Activated naive CD8-positive, alpha-beta T cell treated with anti-CD3 and anti-CD28 coated beads, Interleukin-2, amount 50 U/mL, for 24 hours (primary cell): ENCODE measurements at regions not wholly inside any gene's neighbourhood (a gene's known extent, or its start where the extent isn't known, plus 50 kb on each side); places are given as distances from the start of the nearest gene placed in this dataset.

Experiments
- ATAC-seq: fragments of 150-1000 bp; cut with Tn5 transposase; one replicate; pipeline ENCODE4 v1.10.0; 2021
- DNase-seq: peaks from one replicate; pipeline ENCODE4 v3.0.0; 2021
- H3K27ac Mint-ChIP-seq: one replicate; pipeline ENCODE4 v1.8.0; 2021; ENCODE audit warnings: mild to moderate bottlenecking, mixed read lengths
- H3K27me3 Mint-ChIP-seq: one replicate; pipeline ENCODE4 v1.8.0; 2021; ENCODE audit warnings: mixed read lengths
- H3K36me3 Mint-ChIP-seq: one replicate; pipeline ENCODE4 v1.8.0; 2021; ENCODE audit warnings: low read depth, mixed read lengths
- H3K4me1 Mint-ChIP-seq: one replicate; pipeline ENCODE4 v1.8.0; 2021; ENCODE audit warnings: mixed read lengths
- H3K4me3 Mint-ChIP-seq: one replicate; pipeline ENCODE4 v1.8.0; 2021; ENCODE audit warnings: mild to moderate bottlenecking, moderate library complexity, mixed read lengths
- H3K9me3 Mint-ChIP-seq: one replicate; pipeline ENCODE4 v1.8.0; 2021; ENCODE audit warnings: mixed read lengths

- Mint-ChIP-seq H3K4me1 (no peaks in the 10 kb centered on the region), H3K4me3 (no peak overlapping the region), H3K27me3 (no peaks in the 10 kb centered on the region), H3K36me3 (no peaks in the 10 kb centered on the region), H3K27ac (no peak overlapping the region), H3K9me3 (peaks cover 5% of the 10 kb centered on the region)
- DNase-seq (no peak), ATAC-seq (no peak)
Observed at GRCh38 chr3:168585544-168585943, 489.8 kb upstream of the GOLIM4 start.

GRCh38 chr3:168583977-168584376 lies 488.3 kb upstream of the GOLIM4 start:
- Mint-ChIP-seq H3K27me3 (no peaks in the 10 kb centered on the region), H3K9me3 (peaks cover under 1% of the 10 kb centered on the region), H3K27ac (no peak overlapping the region), H3K4me1 (no peaks in the 10 kb centered on the region), H3K4me3 (no peak overlapping the region), H3K36me3 (no peaks in the 10 kb centered on the region)
- ATAC-seq: no peak
- no peak for DNase-seq

- Mint-ChIP-seq H3K4me3 (no peak overlapping the region), H3K36me3 (no peaks in the 10 kb centered on the region), H3K27ac (no peak overlapping the region), H3K4me1 (no peaks in the 10 kb centered on the region), H3K27me3 (no peaks in the 10 kb centered on the region), H3K9me3 (no peaks in the 10 kb centered on the region)
- no peak for DNase-seq
- ATAC-seq: no peak
Observed at GRCh38 chr3:168582503-168582902, 486.8 kb upstream of the GOLIM4 start.

GRCh38 chr3:168581771-168582225 lies 486.1 kb upstream of the GOLIM4 start:
- H3K9me3 Mint-ChIP-seq: no peaks in the 10 kb centered on the region
- H3K27ac Mint-ChIP-seq: no peak overlapping the region
- H3K4me3 Mint-ChIP-seq: no peak overlapping the region
- DNase-seq: no peak
- H3K36me3 Mint-ChIP-seq: no peaks in the 10 kb centered on the region
- H3K4me1 Mint-ChIP-seq: no peaks in the 10 kb centered on the region
- no peak for ATAC-seq
- H3K27me3 Mint-ChIP-seq: no peaks in the 10 kb centered on the region

- no peaks in the 10 kb centered on the region for H3K27me3 Mint-ChIP-seq
- H3K4me1 Mint-ChIP-seq: no peaks in the 10 kb centered on the region
- H3K9me3 Mint-ChIP-seq: no peaks in the 10 kb centered on the region
- no peak for DNase-seq
- no peak overlapping the region for H3K4me3 Mint-ChIP-seq
- ATAC-seq: no peak
- no peak overlapping the region for H3K27ac Mint-ChIP-seq
- H3K36me3 Mint-ChIP-seq: no peaks in the 10 kb centered on the region
Observed at GRCh38 chr3:168579010-168579409, 483.3 kb upstream of the GOLIM4 start.

GRCh38 chr3:168575750-168576149 lies 480.0 kb upstream of the GOLIM4 start:
- Mint-ChIP-seq H3K4me3 (no peak overlapping the region), H3K9me3 (no peaks in the 10 kb centered on the region), H3K4me1 (no peaks in the 10 kb centered on the region), H3K36me3 (no peaks in the 10 kb centered on the region), H3K27me3 (no peaks in the 10 kb centered on the region), H3K27ac (no peak overlapping the region)
- no peak for DNase-seq
- ATAC-seq: no peak

GRCh38 chr3:168574455-168575158 lies 478.9 kb upstream of the GOLIM4 start:
- Mint-ChIP-seq H3K4me3 (no peak overlapping the region), H3K4me1 (no peaks in the 10 kb centered on the region), H3K27ac (no peak overlapping the region), H3K36me3 (no peaks in the 10 kb centered on the region), H3K9me3 (no peaks in the 10 kb centered on the region), H3K27me3 (no peaks in the 10 kb centered on the region)
- no peak for ATAC-seq
- no peak for DNase-seq

GRCh38 chr3:168570404-168571155 lies 474.9 kb upstream of the GOLIM4 start:
- DNase-seq (no peak), ATAC-seq (no peak)
- Mint-ChIP-seq H3K27ac (no peak overlapping the region), H3K4me3 (no peak overlapping the region), H3K4me1 (no peaks in the 10 kb centered on the region), H3K9me3 (no peaks in the 10 kb centered on the region), H3K27me3 (no peaks in the 10 kb centered on the region), H3K36me3 (no peaks in the 10 kb centered on the region)

- no peaks in the 10 kb centered on the region for H3K36me3 Mint-ChIP-seq
- ATAC-seq (no peak), DNase-seq (no peak)
- no peak overlapping the region for H3K27ac Mint-ChIP-seq
- no peaks in the 10 kb centered on the region for H3K27me3 Mint-ChIP-seq
- no peaks in the 10 kb centered on the region for H3K4me1 Mint-ChIP-seq
- no peaks in the 10 kb centered on the region for H3K9me3 Mint-ChIP-seq
- no peak overlapping the region for H3K4me3 Mint-ChIP-seq
Observed at GRCh38 chr3:168558728-168559411, 463.1 kb upstream of the GOLIM4 start.

- Mint-ChIP-seq H3K27me3 (no peaks in the 10 kb centered on the region), H3K4me3 (no peak overlapping the region), H3K36me3 (no peaks in the 10 kb centered on the region), H3K4me1 (no peaks in the 10 kb centered on the region), H3K27ac (no peak overlapping the region), H3K9me3 (peaks cover 6% of the 10 kb centered on the region)
- no peak for DNase-seq
- ATAC-seq: no peak
Observed at GRCh38 chr3:168552251-168552650, 456.5 kb upstream of the GOLIM4 start.

- Mint-ChIP-seq H3K4me3 (no peak overlapping the region), H3K4me1 (no peaks in the 10 kb centered on the region), H3K27ac (no peak overlapping the region), H3K36me3 (no peaks in the 10 kb centered on the region), H3K27me3 (no peaks in the 10 kb centered on the region), H3K9me3 (peaks cover 6% of the 10 kb centered on the region)
- ATAC-seq: no peak
- no peak for DNase-seq
Observed at GRCh38 chr3:168548719-168549118, 453.0 kb upstream of the GOLIM4 start.

- Mint-ChIP-seq H3K9me3 (peaks cover 6% of the 10 kb centered on the region), H3K36me3 (no peaks in the 10 kb centered on the region), H3K27ac (no peak overlapping the region), H3K4me1 (no peaks in the 10 kb centered on the region), H3K27me3 (no peaks in the 10 kb centered on the region), H3K4me3 (no peak overlapping the region)
- DNase-seq: no peak
- no peak for ATAC-seq
Observed at GRCh38 chr3:168546707-168547106, 451.0 kb upstream of the GOLIM4 start.

- Mint-ChIP-seq H3K27me3 (no peaks in the 10 kb centered on the region), H3K27ac (no peak overlapping the region), H3K9me3 (peaks cover 6% of the 10 kb centered on the region), H3K4me3 (no peak overlapping the region), H3K4me1 (no peaks in the 10 kb centered on the region), H3K36me3 (no peaks in the 10 kb centered on the region)
- no peak for ATAC-seq
- no peak for DNase-seq
Observed at GRCh38 chr3:168545591-168545990, 449.9 kb upstream of the GOLIM4 start.

- Mint-ChIP-seq H3K27me3 (no peaks in the 10 kb centered on the region), H3K36me3 (no peaks in the 10 kb centered on the region)
- no peak for DNase-seq
Observed at GRCh38 chr3:168544097-168544957, 448.6 kb upstream of the GOLIM4 start.

More at GRCh38 chr3:168544097-168544957, 448.6 kb upstream of the GOLIM4 start:
- Mint-ChIP-seq H3K9me3 (no peaks in the 10 kb centered on the region), H3K4me1 (no peaks in the 10 kb centered on the region), H3K4me3 (no peak overlapping the region), H3K27ac (no peak overlapping the region)
- ATAC-seq: no peak
